B cell (primary cell): ENCODE measurements at regions not wholly inside any gene's neighbourhood (a gene's known extent, or its start where the extent isn't known, plus 50 kb on each side); places are given as distances from the start of the nearest gene placed in this dataset.

Source experiments
- ATAC-seq: fragments of 200-7000 bp; cut with Tn5 transposase; one replicate; pipeline ENCODE4 v1.10.0; 2021; ENCODE audit warnings: low read depth, mild to moderate bottlenecking, moderate number of reproducible peaks, moderate library complexity
- CTCF ChIA-PET: fragments of 350-600 bp; sonication (Branson Sonifier 250); formaldehyde crosslinking; loops from one replicate; lab custom pipeline; 2021; ENCODE audit warnings: antibody characterized with exemption, inconsistent platforms; lab: Charles Lee
- POLR2A ChIA-PET: fragments of 350-600 bp; sonication (Branson Sonifier 250); formaldehyde crosslinking; loops from one replicate; lab custom pipeline; 2021; ENCODE audit warnings: antibody characterized with exemption; lab: Charles Lee
- DNase-seq: peaks from one replicate; pipeline ENCODE4 v3.0.0; 2013
- H2AFZ ChIP-seq: 2 replicates; pipeline ENCODE4 v1.6.1; 2012; ENCODE audit warnings: mild to moderate bottlenecking, low read depth, low read length; ENCODE audit not compliant: insufficient read depth, poor library complexity, severe bottlenecking
- H3K27ac ChIP-seq, 2 donors: 1 replicate in 1 of 2; 2 replicates in 1 of 2; pipeline ENCODE4 v1.5.1; 2012 to 2013; ENCODE audit warnings: low read length in 2 of 2, mild to moderate bottlenecking in 2 of 2, moderate library complexity in 1 of 2
- H3K27me3 ChIP-seq, 4 experiments: fragments of 200-600 bp in 1 of 4; sonication (generic) in 1 of 4; replicated peaks in 1 of 4; 1 replicate in 2 of 4; 2 replicates in 2 of 4; pipeline versions ENCODE4 v1.6.1 to v1.7.0; 2013 to 2016; ENCODE audit warnings: low read length in 3 of 4, mild to moderate bottlenecking in 2 of 4, mixed read lengths in 1 of 4, moderate library complexity in 1 of 4; ENCODE audit not compliant: insufficient read depth in 4 of 4, control insufficient read depth in 3 of 4; ENCODE audit errors: control extremely low read depth in 1 of 4
- H3K36me3 ChIP-seq, 2 experiments: replicated peaks in 1 of 2; 1 replicate in 1 of 2; 2 replicates in 1 of 2; pipeline versions ENCODE4 v1.6.1 to v1.7.1; 2013; ENCODE audit warnings: low read length in 1 of 2; ENCODE audit not compliant: insufficient read depth in 2 of 2, control insufficient read depth in 1 of 2; ENCODE audit errors: control extremely low read depth in 1 of 2, extremely low read depth in 1 of 2
- H3K4me1 ChIP-seq, 2 donors: fragments of 200-600 bp in 1 of 2; sonication (generic) in 1 of 2; 1 replicate in 1 of 2; 2 replicates in 1 of 2; pipeline versions ENCODE4 v1.5.1 to v1.6.1; 2013 to 2017; ENCODE audit warnings: low read length in 2 of 2; ENCODE audit not compliant: control insufficient read depth in 2 of 2, insufficient read depth in 2 of 2
- H3K4me2 ChIP-seq: replicated peaks from 2 replicates; pipeline ENCODE3; 2012; ENCODE audit warnings: mild to moderate bottlenecking, low read depth, low read length; ENCODE audit not compliant: poor library complexity, severe bottlenecking
- H3K4me3 ChIP-seq, 5 experiments: fragments of 200-600 bp in 1 of 5; sonication (generic) in 1 of 5; 1 replicate in 3 of 5; 2 replicates in 2 of 5; pipeline versions ENCODE4 v1.5.1 to v1.7.0; 2011 to 2016; ENCODE audit warnings: low read length in 4 of 5, mild to moderate bottlenecking in 4 of 5, low read depth in 2 of 5, control low read depth in 1 of 5, moderate library complexity in 1 of 5; ENCODE audit not compliant: insufficient read depth in 1 of 5; ENCODE audit errors: control extremely low read depth in 1 of 5, extremely low read depth in 1 of 5
- H3K79me2 ChIP-seq: fragments of 200-600 bp; sonication (generic); one replicate; pipeline ENCODE4 v1.6.0; 2016; ENCODE audit warnings: low read length; ENCODE audit not compliant: control insufficient read depth, insufficient read depth
- H3K9ac ChIP-seq: fragments of 200-600 bp; sonication (generic); 2 replicates; pipeline ENCODE4 v1.6.1; 2017; ENCODE audit warnings: mild to moderate bottlenecking, low read length, moderate library complexity
- H3K9me3 ChIP-seq, 3 donors: one replicate each; pipeline versions ENCODE4 v1.6.1 to v1.7.1; 2013; ENCODE audit warnings: low read length in 2 of 3; ENCODE audit not compliant: control insufficient read depth in 2 of 3, insufficient read depth in 1 of 3; ENCODE audit errors: control extremely low read depth in 1 of 3
- H4K20me1 ChIP-seq: 2 replicates; pipeline ENCODE4 v1.6.0; 2012; ENCODE audit warnings: mild to moderate bottlenecking, low read length; ENCODE audit not compliant: insufficient read depth, control insufficient read depth, poor library complexity, severe bottlenecking
- H3K27ac Mint-ChIP-seq: one replicate; pipeline ENCODE4 v1.8.0; 2021; ENCODE audit warnings: mixed read lengths
- H3K27me3 Mint-ChIP-seq: one replicate; pipeline ENCODE4 v1.8.0; 2021; ENCODE audit warnings: mixed read lengths
- H3K4me1 Mint-ChIP-seq: one replicate; pipeline ENCODE4 v1.8.0; 2021; ENCODE audit warnings: mixed read lengths
- H3K4me3 Mint-ChIP-seq: one replicate; pipeline ENCODE4 v1.8.0; 2021; ENCODE audit warnings: mixed read lengths
- H3K9me3 Mint-ChIP-seq: one replicate; pipeline ENCODE4 v1.8.0; 2022; ENCODE audit warnings: mixed read lengths; ENCODE audit not compliant: insufficient read depth
- CTCF ChIP-seq: fragments of 200-600 bp; IDR thresholded peaks from one replicate; pipeline ENCODE4 v1.8.0; 2022; ENCODE audit warnings: antibody characterized with exemption, mild to moderate bottlenecking
- EZH2 ChIP-seq: IDR thresholded peaks from 2 replicates; pipeline ENCODE4 v1.6.1; 2012; ENCODE audit warnings: borderline replicate concordance, low read depth, mild to moderate bottlenecking, moderate library complexity, low read length; ENCODE audit not compliant: insufficient read depth, poor library complexity, severe bottlenecking
- WGBS: methylation state at CpG from one replicate; pipeline ENCODE4 v1.1.5; 2013; ENCODE audit warnings: missing lambda C conversion rate; ENCODE audit not compliant: insufficient coverage; 5-methylcytosine and 5-hydroxymethylcytosine counted together
- intact Hi-C: fragments of 100-400 bp; cut with micrococcal nuclease; formaldehyde crosslinking; loops from one replicate; pipeline ENCODE4 v1.10.0; 2022

- H3K9me3 ChIP-seq = no peaks in the 10 kb centered on the region
- no peak for TF ChIP-seq CTCF
- no peak for TF ChIP-seq EZH2
- H3K27ac Mint-ChIP-seq = no peak overlapping the region
- no peaks in the 10 kb centered on the region for H3K79me2 ChIP-seq
- DNase-seq (no peak), ATAC-seq (no peak)
- H2AFZ ChIP-seq = no peak overlapping the region
- H3K9me3 Mint-ChIP-seq = no peaks in the 10 kb centered on the region
- ChIA-PET CTCF (no interaction called here), POLR2A (no interaction called here)
- no peaks in the 10 kb centered on the region for H3K36me3 ChIP-seq
- H3K9ac ChIP-seq = no peak overlapping the region
- H3K4me2 ChIP-seq = no peak overlapping the region
- H3K27me3 ChIP-seq = no peaks in the 10 kb centered on the region
- no peaks in the 10 kb centered on the region for H3K4me1 Mint-ChIP-seq
- H3K27me3 Mint-ChIP-seq = peaks cover under 1% of the 10 kb centered on the region
- no peak overlapping the region for H3K4me3 ChIP-seq
- no peak overlapping the region for H3K4me3 Mint-ChIP-seq
- no peaks in the 10 kb centered on the region for H3K4me1 ChIP-seq
- no peaks in the 10 kb centered on the region for H4K20me1 ChIP-seq
- intact Hi-C loops = no loop called here
- WGBS = no CpG with 5 or more reads among the region's 1 CpG
- no peak overlapping the region for H3K27ac ChIP-seq
Measured at GRCh38 chr1:209379280-209379679, 204.2 kb upstream of the CAMK1G start.

- ChIA-PET POLR2A (no interaction called here), CTCF (no interaction called here)
- H4K20me1 ChIP-seq = no peaks in the 10 kb centered on the region
- no peaks in the 10 kb centered on the region for H3K9me3 Mint-ChIP-seq
- no peaks in the 10 kb centered on the region for H3K27me3 Mint-ChIP-seq
- no peak overlapping the region for H3K4me2 ChIP-seq
- no CpG with 5 or more reads among the region's 1 CpG for WGBS
- TF ChIP-seq EZH2 (no peak), CTCF (no peak)
- intact Hi-C loops = no loop called here
- H3K4me3 ChIP-seq = no peak overlapping the region
- no peaks in the 10 kb centered on the region for H3K4me1 Mint-ChIP-seq
- H3K27me3 ChIP-seq = no peaks in the 10 kb centered on the region
- no peak overlapping the region for H3K27ac Mint-ChIP-seq
- no peak overlapping the region for H3K9ac ChIP-seq
- DNase-seq (no peak), ATAC-seq (no peak)
- no peaks in the 10 kb centered on the region for H3K4me1 ChIP-seq
- H3K27ac ChIP-seq = no peak overlapping the region
- H2AFZ ChIP-seq = no peak overlapping the region
- H3K9me3 ChIP-seq = no peaks in the 10 kb centered on the region
- no peaks in the 10 kb centered on the region for H3K36me3 ChIP-seq
- H3K4me3 Mint-ChIP-seq = no peak overlapping the region
- H3K79me2 ChIP-seq = no peaks in the 10 kb centered on the region
Measured at GRCh38 chr1:209380420-209380819, 203.1 kb upstream of the CAMK1G start.
